DOHH2 (cell line): ENCODE measurements at regions not wholly inside any gene's neighbourhood (a gene's known extent, or its start where the extent isn't known, plus 50 kb on each side); places are given as distances from the start of the nearest gene placed in this dataset.
"Not testable (repeated sequence)": the region's sequence is repeated elsewhere in the genome, so short reads cannot be mapped to it uniquely, and the experiment has no call there.

Source experiments
- H3F3A ChIP-seq: fragments of 200-600 bp; sonication (generic), shearing (Covaris generic); 2 replicates; pipeline ENCODE4 v1.6.0; 2016; ENCODE audit warnings: antibody characterized with exemption, mild to moderate bottlenecking; ENCODE audit not compliant: control insufficient read depth, insufficient read depth
- H3K27ac ChIP-seq: fragments of 200-600 bp; sonication (generic); 2 replicates; pipeline ENCODE4 v1.5.1; 2014; ENCODE audit warnings: low read depth, mild to moderate bottlenecking, low read length, moderate library complexity
- H3K27me3 ChIP-seq: fragments of 200-600 bp; sonication (generic); 2 replicates; pipeline ENCODE4 v1.6.1; 2014; ENCODE audit warnings: mild to moderate bottlenecking, low read length, mixed read lengths; ENCODE audit not compliant: control insufficient read depth
- H3K36me3 ChIP-seq: fragments of 200-600 bp; sonication (generic); 2 replicates; pipeline ENCODE4 v1.6.1; 2014; ENCODE audit warnings: mild to moderate bottlenecking, low read length, moderate library complexity, mixed read lengths; ENCODE audit not compliant: control insufficient read depth
- H3K4me1 ChIP-seq: fragments of 200-600 bp; sonication (generic); 2 replicates; pipeline ENCODE4 v1.6.1; 2014; ENCODE audit warnings: mild to moderate bottlenecking, low read length, mixed read lengths; ENCODE audit not compliant: control insufficient read depth
- H3K4me2 ChIP-seq: fragments of 200-600 bp; sonication (generic); 2 replicates; pipeline ENCODE4 v1.6.0; 2014; ENCODE audit warnings: mild to moderate bottlenecking, low read length, moderate library complexity
- H3K4me3 ChIP-seq: fragments of 200-600 bp; sonication (generic); 2 replicates; pipeline ENCODE4 v1.5.1; 2014; ENCODE audit warnings: mild to moderate bottlenecking, low read length, mixed read lengths
- H3K79me2 ChIP-seq: fragments of 200-600 bp; sonication (generic); 2 replicates; pipeline ENCODE4 v1.6.1; 2014; ENCODE audit warnings: mild to moderate bottlenecking, low read length, mixed read lengths; ENCODE audit not compliant: control insufficient read depth
- H3K9me2 ChIP-seq: fragments of 200-600 bp; sonication (generic); replicated peaks from 2 replicates; pipeline ENCODE4 v1.6.1; 2014; ENCODE audit warnings: mild to moderate bottlenecking, low read length, mixed read lengths; ENCODE audit not compliant: control insufficient read depth
- H3K9me3 ChIP-seq: fragments of 200-600 bp; sonication (generic); 2 replicates; pipeline ENCODE4 v1.6.1; 2014; ENCODE audit warnings: antibody characterized with exemption, low read length, mixed read lengths; ENCODE audit not compliant: control insufficient read depth, insufficient read depth
- H4K20me1 ChIP-seq: fragments of 200-600 bp; sonication (generic); 2 replicates; pipeline ENCODE4 v1.6.0; 2014; ENCODE audit warnings: low read depth, mild to moderate bottlenecking, antibody characterized with exemption, low read length, moderate library complexity; ENCODE audit not compliant: control insufficient read depth, insufficient read depth
- EZH2phosphoT487 ChIP-seq: fragments of 200-600 bp; sonication (generic); IDR thresholded peaks from 2 replicates; pipeline ENCODE4 v1.6.1; 2017; ENCODE audit warnings: borderline replicate concordance, mild to moderate bottlenecking, antibody characterized with exemption, low read length, moderate library complexity, mixed read lengths
- TF ChIP-seq, protein P1 (sequence below): fragments of 200-600 bp; sonication (generic); IDR thresholded peaks from one replicate; pipeline ENCODE4 v1.5.1; 2014; ENCODE audit warnings: antibody characterized with exemption, mild to moderate bottlenecking, low read depth, low read length; ENCODE audit not compliant: poor library complexity, severe bottlenecking

- Histone ChIP-seq H3F3A (no peaks in the 10 kb centered on the region), H3K4me3 (peak overlapping the region; percentile 34), H3K4me2 (peak overlapping the region; percentile 20; the same call in 1 of the 2 replicates), H3K27ac (no peak overlapping the region), H3K79me2 (no peaks in the 10 kb centered on the region), H4K20me1 (no peaks in the 10 kb centered on the region), H3K36me3 (no peaks in the 10 kb centered on the region), H3K9me3 (no peaks in the 10 kb centered on the region), H3K4me1 (peaks cover 10% of the 10 kb centered on the region), H3K9me2 (no peaks in the 10 kb centered on the region), H3K27me3 (no peaks in the 10 kb centered on the region)
- no peak for TF ChIP-seq EZH2phosphoT487
- TF ChIP-seq, protein P1, sequence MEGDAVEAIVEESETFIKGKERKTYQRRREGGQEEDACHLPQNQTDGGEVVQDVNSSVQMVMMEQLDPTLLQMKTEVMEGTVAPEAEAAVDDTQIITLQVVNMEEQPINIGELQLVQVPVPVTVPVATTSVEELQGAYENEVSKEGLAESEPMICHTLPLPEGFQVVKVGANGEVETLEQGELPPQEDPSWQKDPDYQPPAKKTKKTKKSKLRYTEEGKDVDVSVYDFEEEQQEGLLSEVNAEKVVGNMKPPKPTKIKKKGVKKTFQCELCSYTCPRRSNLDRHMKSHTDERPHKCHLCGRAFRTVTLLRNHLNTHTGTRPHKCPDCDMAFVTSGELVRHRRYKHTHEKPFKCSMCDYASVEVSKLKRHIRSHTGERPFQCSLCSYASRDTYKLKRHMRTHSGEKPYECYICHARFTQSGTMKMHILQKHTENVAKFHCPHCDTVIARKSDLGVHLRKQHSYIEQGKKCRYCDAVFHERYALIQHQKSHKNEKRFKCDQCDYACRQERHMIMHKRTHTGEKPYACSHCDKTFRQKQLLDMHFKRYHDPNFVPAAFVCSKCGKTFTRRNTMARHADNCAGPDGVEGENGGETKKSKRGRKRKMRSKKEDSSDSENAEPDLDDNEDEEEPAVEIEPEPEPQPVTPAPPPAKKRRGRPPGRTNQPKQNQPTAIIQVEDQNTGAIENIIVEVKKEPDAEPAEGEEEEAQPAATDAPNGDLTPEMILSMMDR: no peak
These were observed 210.9 kb upstream of the ARID2 start for GRCh38 chr12:45518291-45519235.

- Histone ChIP-seq H3K36me3 (no peaks in the 10 kb centered on the region), H3K27me3 (no peaks in the 10 kb centered on the region), H3K9me3 (no peaks in the 10 kb centered on the region), H3K79me2 (no peaks in the 10 kb centered on the region), H3F3A (no peaks in the 10 kb centered on the region), H4K20me1 (no peaks in the 10 kb centered on the region), H3K4me2 (no peak overlapping the region), H3K9me2 (no peaks in the 10 kb centered on the region), H3K27ac (no peak overlapping the region), H3K4me3 (no peak overlapping the region), H3K4me1 (peaks cover 10% of the 10 kb centered on the region)
- no peak for TF ChIP-seq EZH2phosphoT487
- TF ChIP-seq, protein P1: no peak
These were observed 207.3 kb upstream of the ARID2 start for GRCh38 chr12:45522227-45522626.

GRCh38 chr12:45526823-45527222, 202.7 kb upstream of the ARID2 start:
- H3K36me3 ChIP-seq, H3K9me3 ChIP-seq, H3K27ac ChIP-seq, H3K4me3 ChIP-seq, H3K27me3 ChIP-seq, H3K9me2 ChIP-seq, H4K20me1 ChIP-seq, H3K4me2 ChIP-seq, H3F3A ChIP-seq, H3K79me2 ChIP-seq, H3K4me1 ChIP-seq: not testable (repeated sequence)

DNA sequence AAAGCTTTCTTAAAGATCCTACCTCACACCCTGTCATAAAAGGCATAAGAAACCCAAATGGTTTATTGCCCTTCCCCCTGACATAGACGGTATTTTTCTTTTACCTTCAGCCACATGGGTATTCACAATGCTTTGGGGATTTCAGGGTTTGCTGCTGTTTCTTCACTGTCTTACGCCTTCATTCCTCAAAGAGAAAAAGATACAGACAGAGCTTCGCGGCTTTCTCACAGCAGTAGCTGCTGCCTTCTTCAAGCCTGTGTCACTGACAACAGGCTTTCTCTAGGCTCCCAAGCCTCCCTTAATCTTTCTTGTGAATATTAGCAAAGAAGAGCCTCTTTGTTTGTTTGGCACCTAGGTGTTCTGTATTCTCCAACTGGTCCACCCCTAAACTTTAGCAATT, 197.4 kb upstream of the ARID2 start:
- H4K20me1 ChIP-seq: no peaks in the 10 kb centered on the region
- no peaks in the 10 kb centered on the region for H3K4me1 ChIP-seq
- H3K9me3 ChIP-seq: no peaks in the 10 kb centered on the region
- no peaks in the 10 kb centered on the region for H3K36me3 ChIP-seq
- no peak overlapping the region for H3K27ac ChIP-seq
- no peaks in the 10 kb centered on the region; the same call in 1 of the 2 replicates for H3K27me3 ChIP-seq
- H3K4me3 ChIP-seq: no peak overlapping the region
- H3F3A ChIP-seq: no peaks in the 10 kb centered on the region
- H3K79me2 ChIP-seq: no peaks in the 10 kb centered on the region
- no peak overlapping the region for H3K4me2 ChIP-seq
- no peak for TF ChIP-seq EZH2phosphoT487
- TF ChIP-seq, protein P1: no peak
- no peaks in the 10 kb centered on the region for H3K9me2 ChIP-seq
